Type B pancreatic cell (in vitro differentiated cells): ENCODE measurements at regions not wholly inside any gene's neighbourhood (a gene's known extent, or its start where the extent isn't known, plus 50 kb on each side); places are given as distances from the start of the nearest gene placed in this dataset.

ENCODE experiments used
- DNase-seq: peaks from one replicate; pipeline ENCODE4 v3.0.0; 2021; ENCODE audit warnings: mixed read lengths; ENCODE audit not compliant: unreplicated experiment; ENCODE audit errors: extremely low spot score
- H3K27ac Mint-ChIP-seq: 2 replicates; pipeline ENCODE4 v1.8.0; 2021; ENCODE audit warnings: mild to moderate bottlenecking, mixed read lengths
- H3K27me3 Mint-ChIP-seq: 2 replicates; pipeline ENCODE4 v1.8.0; 2021; ENCODE audit warnings: mixed read lengths
- H3K36me3 Mint-ChIP-seq: 2 replicates; pipeline ENCODE4 v1.8.0; 2021; ENCODE audit warnings: mixed read lengths
- H3K4me1 Mint-ChIP-seq: one replicate; pipeline ENCODE4 v1.8.0; 2021; ENCODE audit warnings: mixed read lengths; ENCODE audit not compliant: unreplicated experiment
- H3K4me3 Mint-ChIP-seq: 2 replicates; pipeline ENCODE4 v1.8.0; 2021; ENCODE audit warnings: mild to moderate bottlenecking, mixed read lengths
- H3K9me3 Mint-ChIP-seq: 2 replicates; pipeline ENCODE4 v1.8.0; 2021; ENCODE audit warnings: mixed read lengths
- TF ChIP-seq, protein P1 (sequence below): fragments of 200-600 bp; sonication (generic); conservative IDR thresholded peaks from 2 replicates; pipeline ENCODE4 v1.5.0; 2021; ENCODE audit warnings: antibody characterized with exemption, mild to moderate bottlenecking

DNA sequence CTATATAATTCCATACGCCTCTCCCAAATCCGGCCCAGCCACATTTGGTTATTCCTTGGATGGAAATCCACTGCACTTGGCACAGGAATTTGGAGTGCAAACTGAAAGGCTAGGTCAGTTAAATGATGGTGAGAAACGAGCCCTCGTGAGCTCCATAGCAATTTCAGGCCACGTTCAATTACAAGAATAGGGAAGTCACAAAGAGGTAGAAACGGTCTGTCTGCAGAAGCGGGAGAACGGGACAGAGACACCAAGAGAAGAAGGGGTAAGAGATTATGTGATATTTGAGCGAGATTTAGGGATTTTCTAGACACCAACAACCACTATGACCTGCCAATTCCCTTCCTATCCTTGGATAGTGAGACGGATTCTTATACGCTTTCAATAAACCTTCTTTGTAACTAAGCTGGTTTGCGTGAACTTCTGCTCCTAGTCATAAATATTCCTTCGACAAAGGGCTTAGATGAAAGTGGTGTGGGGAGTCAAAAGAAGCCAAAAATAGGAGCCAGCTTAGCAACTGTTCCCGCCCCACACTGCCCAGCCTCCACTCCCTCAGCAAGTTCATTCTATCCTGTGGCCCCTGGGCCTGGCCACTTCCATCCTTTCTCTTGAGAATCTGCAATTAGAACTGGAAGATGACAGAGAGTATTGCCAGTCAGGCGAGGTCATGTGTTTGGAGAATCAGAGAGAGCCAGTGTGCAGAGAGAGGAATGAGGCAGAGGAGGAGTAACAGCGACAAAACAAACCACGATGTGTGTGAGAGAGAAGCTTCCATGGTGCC lies 118.4 kb downstream of the ZNF608 start:
- Mint-ChIP-seq H3K4me1 (peaks cover 28% of the 10 kb centered on the region), H3K36me3 (peaks cover 14% of the 10 kb centered on the region), H3K27ac (peak overlapping the region; percentile 46), H3K9me3 (peaks cover 5% of the 10 kb centered on the region), H3K4me3 (no peak overlapping the region), H3K27me3 (no peaks in the 10 kb centered on the region)
- TF ChIP-seq, protein P1, sequence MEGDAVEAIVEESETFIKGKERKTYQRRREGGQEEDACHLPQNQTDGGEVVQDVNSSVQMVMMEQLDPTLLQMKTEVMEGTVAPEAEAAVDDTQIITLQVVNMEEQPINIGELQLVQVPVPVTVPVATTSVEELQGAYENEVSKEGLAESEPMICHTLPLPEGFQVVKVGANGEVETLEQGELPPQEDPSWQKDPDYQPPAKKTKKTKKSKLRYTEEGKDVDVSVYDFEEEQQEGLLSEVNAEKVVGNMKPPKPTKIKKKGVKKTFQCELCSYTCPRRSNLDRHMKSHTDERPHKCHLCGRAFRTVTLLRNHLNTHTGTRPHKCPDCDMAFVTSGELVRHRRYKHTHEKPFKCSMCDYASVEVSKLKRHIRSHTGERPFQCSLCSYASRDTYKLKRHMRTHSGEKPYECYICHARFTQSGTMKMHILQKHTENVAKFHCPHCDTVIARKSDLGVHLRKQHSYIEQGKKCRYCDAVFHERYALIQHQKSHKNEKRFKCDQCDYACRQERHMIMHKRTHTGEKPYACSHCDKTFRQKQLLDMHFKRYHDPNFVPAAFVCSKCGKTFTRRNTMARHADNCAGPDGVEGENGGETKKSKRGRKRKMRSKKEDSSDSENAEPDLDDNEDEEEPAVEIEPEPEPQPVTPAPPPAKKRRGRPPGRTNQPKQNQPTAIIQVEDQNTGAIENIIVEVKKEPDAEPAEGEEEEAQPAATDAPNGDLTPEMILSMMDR, result no peak
- DNase-seq, result no peak

GRCh38 chr5:124626053-124626452 lies 120.4 kb downstream of the ZNF608 start:
- Mint-ChIP-seq H3K36me3 (peaks cover 4% of the 10 kb centered on the region), H3K4me3 (no peak overlapping the region), H3K9me3 (peaks cover 5% of the 10 kb centered on the region), H3K4me1 (peaks cover 18% of the 10 kb centered on the region), H3K27ac (no peak overlapping the region), H3K27me3 (no peaks in the 10 kb centered on the region)
- no peak for DNase-seq
- TF ChIP-seq, protein P1, result no peak

GRCh38 chr5:124623265-124623664 lies 123.2 kb downstream of the ZNF608 start:
- Mint-ChIP-seq H3K27me3 (no peaks in the 10 kb centered on the region), H3K27ac (no peak overlapping the region), H3K36me3 (no peaks in the 10 kb centered on the region), H3K4me1 (peaks cover 11% of the 10 kb centered on the region), H3K4me3 (no peak overlapping the region), H3K9me3 (peaks cover 5% of the 10 kb centered on the region)
- DNase-seq, result no peak
- TF ChIP-seq, protein P1, result no peak

DNA sequence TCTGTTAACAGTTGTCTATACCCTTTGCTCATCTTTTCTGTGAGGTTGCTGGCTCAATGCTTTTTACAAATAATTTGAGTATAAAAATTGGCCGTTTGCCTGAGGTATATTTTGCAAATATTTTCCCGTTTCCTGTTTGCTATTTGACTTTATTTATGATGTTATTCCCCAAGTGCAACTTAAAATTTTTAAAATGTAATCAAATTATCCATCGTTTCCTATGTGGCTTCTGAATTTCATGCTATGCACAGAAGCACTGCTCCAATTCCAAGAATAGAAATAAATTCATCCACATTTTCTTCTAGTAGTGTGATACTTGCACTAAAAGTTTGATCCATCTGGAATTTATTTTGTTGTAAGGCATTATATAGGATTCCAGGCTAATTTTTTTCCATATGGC lies 123.6 kb downstream of the ZNF608 start:
- Mint-ChIP-seq H3K9me3 (peaks cover 5% of the 10 kb centered on the region), H3K27ac (no peak overlapping the region), H3K4me1 (peaks cover 7% of the 10 kb centered on the region), H3K27me3 (no peaks in the 10 kb centered on the region), H3K4me3 (no peak overlapping the region), H3K36me3 (no peaks in the 10 kb centered on the region)
- no peak for DNase-seq
- TF ChIP-seq, protein P1, result no peak

GRCh38 chr5:124621279-124621678 lies 125.2 kb downstream of the ZNF608 start:
- Mint-ChIP-seq H3K9me3 (peaks cover 3% of the 10 kb centered on the region), H3K27ac (no peak overlapping the region), H3K36me3 (no peaks in the 10 kb centered on the region), H3K27me3 (no peaks in the 10 kb centered on the region), H3K4me3 (no peak overlapping the region), H3K4me1 (peaks cover 4% of the 10 kb centered on the region)
- DNase-seq, result no peak
- TF ChIP-seq, protein P1, result no peak
